GM12878 (cell line): ENCODE measurements at regions not wholly inside any gene's neighbourhood (a gene's known extent, or its start where the extent isn't known, plus 50 kb on each side); places are given as distances from the start of the nearest gene placed in this dataset.

Experiments used
- ATAC-seq: fragments of 200-7000 bp; cut with Tn5 transposase; 3 replicates; pipeline ENCODE4 v1.9.1; 2020; ENCODE audit warnings: mild to moderate bottlenecking, moderate library complexity
- BruUV-seq: library from RNA; stranded (reverse); fragments of 400-500 nt; replicated peaks from 2 replicates; lab custom pipeline; 2021; lab: Mats Ljungman, UMichigan
- CTCF ChIA-PET: fragments of 300-600 bp; sonication (Branson Sonifier 250); formaldehyde crosslinking; extraction: SDS; loops from one replicate; lab custom pipeline; 2021; ENCODE audit warnings: inconsistent platforms; lab: Yijun Ruan, JAX
- POLR2A ChIA-PET: fragments of 350-600 bp; formaldehyde crosslinking; extraction: SDS; loops from one replicate; lab custom pipeline; 2021; ENCODE audit warnings: inconsistent platforms; lab: Charles Lee
- RAD21 ChIA-PET: fragments of 300-600 bp; sonication (Branson Sonifier 250); formaldehyde crosslinking; loops from one replicate; lab custom pipeline; 2023; ENCODE audit warnings: antibody characterized with exemption; ENCODE audit not compliant: unreplicated experiment; lab: Charles Lee
- SMC1A ChIA-PET: fragments of 300-600 bp; sonication (Branson Sonifier 250); formaldehyde crosslinking; loops from one replicate; lab custom pipeline; 2023; ENCODE audit not compliant: unreplicated experiment, uncharacterized antibody; lab: Charles Lee
- DNase-seq: peaks from one replicate; pipeline ENCODE4 v3.0.0-alpha.2; 2011; ENCODE audit warnings: low read depth, low spot score
- FAIRE-seq: peaks from 3 replicates; lab custom pipeline; 2011; peaks lifted over from hg19 to GRCh38; lab: Jason Lieb, UNC
- H2AFZ ChIP-seq: 2 replicates; pipeline ENCODE4 v1.6.0; 2011; ENCODE audit warnings: low read depth, low read length, control low read depth; ENCODE audit not compliant: control insufficient read depth
- H3K27ac ChIP-seq: 2 replicates; pipeline ENCODE4 v1.5.1; 2011; ENCODE audit warnings: control low read depth; ENCODE audit not compliant: control insufficient read depth, insufficient read depth
- H3K27me3 ChIP-seq, 2 experiments: replicated peaks in 1 of 2; 2 replicates each; pipeline versions ENCODE4 v1.6.0 to v1.6.1; 2011; ENCODE audit warnings: low read length in 1 of 2; ENCODE audit not compliant: control insufficient read depth in 2 of 2, insufficient read depth in 2 of 2
- H3K36me3 ChIP-seq, 2 experiments: 2 replicates each; pipeline ENCODE4 v1.5.1; 2011; ENCODE audit warnings: low read length in 1 of 2; ENCODE audit not compliant: control insufficient read depth in 2 of 2, insufficient read depth in 2 of 2
- H3K4me1 ChIP-seq: 2 replicates; pipeline ENCODE4 v1.6.1; 2011; ENCODE audit warnings: mild to moderate bottlenecking, low read length, moderate library complexity, mixed read lengths; ENCODE audit not compliant: control insufficient read depth, insufficient read depth
- H3K4me2 ChIP-seq: 2 replicates; pipeline ENCODE4 v1.6.0; 2011; ENCODE audit warnings: control low read depth; ENCODE audit not compliant: control insufficient read depth, insufficient read depth
- H3K4me3 ChIP-seq: fragments of 200-600 bp; sonication (generic); 2 replicates; pipeline ENCODE4 v1.5.1; 2016
- H3K79me2 ChIP-seq: 2 replicates; pipeline ENCODE4 v1.6.0; 2011; ENCODE audit warnings: low read length; ENCODE audit not compliant: control insufficient read depth, insufficient read depth
- H3K9ac ChIP-seq: 2 replicates; pipeline ENCODE4 v1.8.0; 2011; ENCODE audit warnings: low read length, control low read depth, mixed read lengths; ENCODE audit not compliant: control insufficient read depth, insufficient read depth
- H3K9me3 ChIP-seq: replicated peaks from 3 replicates; pipeline ENCODE4 v1.5.1; 2011; ENCODE audit warnings: mild to moderate bottlenecking, low read length; ENCODE audit not compliant: control insufficient read depth, insufficient read depth
- H4K20me1 ChIP-seq: 2 replicates; pipeline ENCODE4 v1.6.0; 2011; ENCODE audit not compliant: control insufficient read depth, insufficient read depth
- BHLHE40 ChIP-seq, 2 experiments: fragments of 450-650 bp in 1 of 2; IDR thresholded peaks; 2 replicates each; pipeline ENCODE4 v1.6.1; 2011 to 2017; ENCODE audit warnings: low read depth in 2 of 2, borderline replicate concordance in 1 of 2, improper control_type of control experiment in 1 of 2, low read length in 1 of 2, mild to moderate bottlenecking in 1 of 2
- CHD4 ChIP-seq: fragments of 200-600 bp; sonication (generic); IDR thresholded peaks from 2 replicates; pipeline ENCODE4 v1.6.1; 2016; ENCODE audit warnings: mild to moderate bottlenecking
- ELK1 ChIP-seq: IDR thresholded peaks from 2 replicates; pipeline ENCODE4 v1.6.1; 2012; ENCODE audit warnings: low read depth, low read length, improper control_type of control experiment
- FOS ChIP-seq: IDR thresholded peaks from 3 replicates; pipeline ENCODE4 v1.6.1; 2011; ENCODE audit warnings: borderline replicate concordance; ENCODE audit not compliant: insufficient read length; ENCODE audit errors: extremely low read depth
- HDAC2 ChIP-seq: fragments of 200-600 bp; sonication (generic); IDR thresholded peaks from 2 replicates; pipeline ENCODE4 v1.6.1; 2017
- MYC ChIP-seq: IDR thresholded peaks from 2 replicates; pipeline ENCODE4 v1.6.1; 2011; ENCODE audit warnings: mild to moderate bottlenecking, low read length, moderate library complexity, inconsistent platforms; ENCODE audit not compliant: insufficient read depth, insufficient replicate concordance, insufficient read length, severe bottlenecking
- RFX5 ChIP-seq: IDR thresholded peaks from 2 replicates; pipeline ENCODE4 v1.6.1; 2011; ENCODE audit warnings: low read depth, low read length, improper control_type of control experiment
- SP1 ChIP-seq: IDR thresholded peaks from one replicate; pipeline ENCODE4 v1.6.1; 2011; ENCODE audit warnings: low read depth, low read length
- SREBF1 ChIP-seq: IDR thresholded peaks from 2 replicates; pipeline ENCODE4 v1.6.1; 2012; ENCODE audit warnings: mild to moderate bottlenecking, low read length
- TAF1 ChIP-seq: IDR thresholded peaks from 2 replicates; pipeline ENCODE4 v1.6.1; 2011; ENCODE audit warnings: mild to moderate bottlenecking, low read depth, low read length, borderline replicate concordance
- TBL1XR1 ChIP-seq: IDR thresholded peaks from 2 replicates; pipeline ENCODE4 v1.6.1; 2012; ENCODE audit warnings: low read depth, low read length, improper control_type of control experiment
- WGBS: methylation state at CpG from one replicate; pipeline ENCODE4 v1.1.6; 2016; ENCODE audit warnings: low lambda C conversion rate; ENCODE audit not compliant: insufficient replicate concordance, insufficient coverage; ENCODE audit errors: missing lambda C conversion rate; 5-methylcytosine and 5-hydroxymethylcytosine counted together
- in situ Hi-C: fragments of 300-500 bp; cut with MboI; formaldehyde crosslinking; loops from 9 replicates; pipeline ENCODE4 v1.14.3; 2018; ENCODE audit warnings: mixed read lengths
- intact Hi-C: fragments of 100-400 bp; cut with micrococcal nuclease; formaldehyde crosslinking; loops from one replicate; pipeline ENCODE4 v1.14.2; 2022; ENCODE audit not compliant: unreplicated experiment

DNA sequence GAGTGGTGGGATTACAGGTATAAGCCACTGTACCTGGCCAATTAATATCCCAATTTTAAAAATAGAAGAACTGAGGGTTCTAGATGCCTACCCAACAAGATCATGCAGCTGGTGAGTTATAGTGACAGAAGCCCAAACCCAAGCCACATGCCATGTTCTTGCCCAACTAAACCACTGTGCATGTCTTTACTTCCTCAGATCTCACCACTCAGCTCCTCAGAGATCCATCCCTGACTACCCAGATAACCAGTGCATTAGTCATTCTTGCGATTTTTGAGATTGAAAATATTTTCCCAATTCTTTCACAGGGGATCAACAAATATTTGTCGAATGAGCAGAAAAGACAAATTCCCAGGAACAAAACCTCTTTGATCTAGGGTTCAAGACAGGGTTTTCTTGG lies 303.1 kb downstream of the CBLN1 start:
- DNase-seq (no peak), FAIRE-seq (no peak), ATAC-seq (no peak)
- Histone ChIP-seq H3K9ac (no peak overlapping the region), H2AFZ (no peak overlapping the region), H3K79me2 (no peaks in the 10 kb centered on the region), H3K4me3 (no peak overlapping the region), H3K4me2 (no peak overlapping the region), H3K9me3 (no peaks in the 10 kb centered on the region), H3K4me1 (no peaks in the 10 kb centered on the region), H3K27ac (no peak overlapping the region), H3K27me3 (peaks cover 0 to 1% of the 10 kb centered on the region in 2 experiments; a peak in 2 of 4 replicates), H3K36me3 (no peaks in the 10 kb centered on the region), H4K20me1 (no peaks in the 10 kb centered on the region)
- RAD21 ChIA-PET, result interaction anchor here (1.1 kb wide), 1 partner anchor 67 kb away, joined by 3 read pairs; no protein-coding TSS in a partner anchor
- CTCF ChIA-PET, result no interaction called here
- in situ Hi-C loops, result no loop called here
- no peak for TF ChIP-seq CHD4
- 0% methylated on average over 2 of the region's 2 CpGs for WGBS
- POLR2A ChIA-PET, result no interaction called here
- SMC1A ChIA-PET, result no interaction called here
- no TSS peak for BruUV-seq
- intact Hi-C loops, result no loop called here

- no peak for ATAC-seq
- Histone ChIP-seq H3K9me3 (no peaks in the 10 kb centered on the region), H3K9ac (no peak overlapping the region), H3K4me1 (no peaks in the 10 kb centered on the region), H3K27ac (no peak overlapping the region), H2AFZ (no peak overlapping the region), H3K36me3 (no peaks in the 10 kb centered on the region), H3K27me3 (peaks cover 0 to 1% of the 10 kb centered on the region in 2 experiments; a peak in 2 of 4 replicates), H4K20me1 (no peaks in the 10 kb centered on the region), H3K79me2 (no peaks in the 10 kb centered on the region), H3K4me3 (no peak overlapping the region), H3K4me2 (no peak overlapping the region)
- SMC1A ChIA-PET, result no interaction called here
- DNase-seq, result no peak
- BruUV-seq, result no TSS peak
- in situ Hi-C loops (no loop called here), intact Hi-C loops (no loop called here)
- CTCF ChIA-PET, result interaction anchor here (1.3 kb wide), 1 partner anchor 16 kb away, joined by 3 read pairs; no protein-coding TSS in a partner anchor
- FAIRE-seq, result no peak
- TF ChIP-seq BHLHE40 (IDR thresholded peaks at IDR 0.05; ENCODE audit: borderline replicate concordance in 1 of 2, low read depth in 2 of 2, low read length in 1 of 2), result no peak
- no peak for TF ChIP-seq MYC
- no peak for TF ChIP-seq TAF1
- no peak for TF ChIP-seq HDAC2
- no peak for TF ChIP-seq RFX5
- no peak for TF ChIP-seq ELK1
- TF ChIP-seq SREBF1, result no peak
- TF ChIP-seq TBL1XR1, result no peak
- no peak for TF ChIP-seq SP1
- TF ChIP-seq FOS, result no peak
- POLR2A ChIA-PET, result interaction anchor here (0.6 kb wide), 1 partner anchor 85 kb away, joined by 8 read pairs; no protein-coding TSS in a partner anchor
- whole genome bisulfite sequencing, result 0% methylated on average over 4 of the region's 4 CpGs
- RAD21 ChIA-PET, result no interaction called here
Measured at GRCh38 chr16:48972236-48972635, 309.4 kb downstream of the CBLN1 start.
